ENCODE measurements at regions not wholly inside any gene's neighbourhood (a gene's known extent, or its start where the extent isn't known, plus 50 kb on each side); places are given as distances from the start of the nearest gene placed in this dataset.
"Not testable (repeated sequence)": the region's sequence is repeated elsewhere in the genome, so short reads cannot be mapped to it uniquely, and the experiment has no call there.

GRCh38 chr3:28612232-28612631 lies 263.6 kb upstream of the AZI2 start:
- DNase-seq (no peak), ATAC-seq (no peak)
- Mint-ChIP-seq H3K9me3 (ENCODE audit: low read depth) (no peaks in the 10 kb centered on the region), H3K4me3 (no peak overlapping the region), H3K4me1 (no peaks in the 10 kb centered on the region), H3K27ac (no peak overlapping the region), H3K27me3 (no peaks in the 10 kb centered on the region), H3K36me3 (ENCODE audit: low read depth) (no peaks in the 10 kb centered on the region)
- CTCF ChIA-PET: no interaction called here
- intact Hi-C loops (cut with DNase I, micrococcal nuclease): no loop called here
- POLR2A ChIA-PET: no interaction called here

- intact Hi-C loops (cut with DNase I, micrococcal nuclease): no loop called here
- no peaks in the 10 kb centered on the region for H3K36me3 Mint-ChIP-seq (ENCODE audit: low read depth)
- DNase-seq (no peak), ATAC-seq (no peak)
- H3K4me1 Mint-ChIP-seq: no peaks in the 10 kb centered on the region
- no peaks in the 10 kb centered on the region for H3K9me3 Mint-ChIP-seq (ENCODE audit: low read depth)
- no peak overlapping the region for H3K4me3 Mint-ChIP-seq
- no peak overlapping the region for H3K27ac Mint-ChIP-seq
- no peaks in the 10 kb centered on the region for H3K27me3 Mint-ChIP-seq
- CTCF ChIA-PET: no interaction called here
- POLR2A ChIA-PET: no interaction called here
Measured at GRCh38 chr3:28613511-28614106, 265.0 kb upstream of the AZI2 start.

- Mint-ChIP-seq H3K27me3 (no peaks in the 10 kb centered on the region), H3K9me3 (ENCODE audit: low read depth) (no peaks in the 10 kb centered on the region), H3K27ac (no peak overlapping the region), H3K4me1 (no peaks in the 10 kb centered on the region), H3K4me3 (no peak overlapping the region), H3K36me3 (ENCODE audit: low read depth) (no peaks in the 10 kb centered on the region)
- no peak for DNase-seq
- ChIA-PET POLR2A (no interaction called here), CTCF (interaction anchor here (0.6 kb wide), 1 partner anchor 143 kb away, joined by 3 read pairs; no protein-coding TSS in a partner anchor)
- intact Hi-C loops (cut with DNase I, micrococcal nuclease): no loop called here
- no peak for ATAC-seq
Measured at GRCh38 chr3:28615071-28615470, 266.4 kb upstream of the AZI2 start.

- H3K27ac Mint-ChIP-seq: no peak overlapping the region
- H3K4me1 Mint-ChIP-seq: no peaks in the 10 kb centered on the region
- H3K4me3 Mint-ChIP-seq: no peak overlapping the region
- DNase-seq (no peak), ATAC-seq (no peak)
- H3K9me3 Mint-ChIP-seq (ENCODE audit: low read depth): peaks cover 2% of the 10 kb centered on the region
- intact Hi-C loops (cut with DNase I, micrococcal nuclease): no loop called here
- no peaks in the 10 kb centered on the region for H3K36me3 Mint-ChIP-seq (ENCODE audit: low read depth)
- H3K27me3 Mint-ChIP-seq: no peaks in the 10 kb centered on the region
- POLR2A ChIA-PET: no interaction called here
- CTCF ChIA-PET: no interaction called here
Measured at GRCh38 chr3:28615971-28616370, 267.3 kb upstream of the AZI2 start.

GRCh38 chr3:28617821-28618220 lies 269.2 kb upstream of the AZI2 start:
- no peaks in the 10 kb centered on the region for H3K36me3 Mint-ChIP-seq (ENCODE audit: low read depth)
- DNase-seq (no peak), ATAC-seq (no peak)
- H3K4me3 Mint-ChIP-seq: no peak overlapping the region
- no peak overlapping the region for H3K27ac Mint-ChIP-seq
- ChIA-PET POLR2A (no interaction called here), CTCF (interaction anchor here (1.9 kb wide), 1 partner anchor 18 kb away, joined by 5 read pairs; no protein-coding TSS in a partner anchor)
- H3K9me3 Mint-ChIP-seq (ENCODE audit: low read depth): peaks cover 2% of the 10 kb centered on the region
- no peaks in the 10 kb centered on the region for H3K27me3 Mint-ChIP-seq
- intact Hi-C loops (cut with DNase I, micrococcal nuclease): no loop called here
- H3K4me1 Mint-ChIP-seq: no peaks in the 10 kb centered on the region

- Mint-ChIP-seq H3K4me3 (no peak overlapping the region), H3K36me3 (ENCODE audit: low read depth) (no peaks in the 10 kb centered on the region)
- POLR2A ChIA-PET: no interaction called here
Measured at GRCh38 chr3:28623106-28623505, 274.5 kb upstream of the AZI2 start.

GRCh38 chr3:28624084-28624483 lies 275.5 kb upstream of the AZI2 start:
- Mint-ChIP-seq H3K27me3 (no peaks in the 10 kb centered on the region), H3K36me3 (ENCODE audit: low read depth) (no peaks in the 10 kb centered on the region)
- POLR2A ChIA-PET: no interaction called here

More at GRCh38 chr3:28623106-28623505, 274.5 kb upstream of the AZI2 start:
- CTCF ChIA-PET: no interaction called here
- intact Hi-C loops (cut with DNase I, micrococcal nuclease): no loop called here
- H3K27ac Mint-ChIP-seq: no peak overlapping the region
- no peaks in the 10 kb centered on the region for H3K27me3 Mint-ChIP-seq
- no peak for DNase-seq
- ATAC-seq: no peak
- H3K9me3 Mint-ChIP-seq (ENCODE audit: low read depth): peaks cover 2% of the 10 kb centered on the region
- H3K4me1 Mint-ChIP-seq: no peaks in the 10 kb centered on the region

GRCh38 chr3:28627843-28628242 lies 279.2 kb upstream of the AZI2 start:
- DNase-seq; H3K4me3 Mint-ChIP-seq; ATAC-seq; H3K9me3 Mint-ChIP-seq (ENCODE audit: low read depth); H3K4me1 Mint-ChIP-seq; H3K27ac Mint-ChIP-seq; POLR2A ChIA-PET; intact Hi-C loops (cut with DNase I, micrococcal nuclease); H3K27me3 Mint-ChIP-seq; H3K36me3 Mint-ChIP-seq (ENCODE audit: low read depth); CTCF ChIA-PET: not testable (repeated sequence)

More at GRCh38 chr3:28624084-28624483, 275.5 kb upstream of the AZI2 start:
- ATAC-seq (no peak), DNase-seq (no peak)
- Mint-ChIP-seq H3K27ac (no peak overlapping the region), H3K9me3 (ENCODE audit: low read depth) (peaks cover 2% of the 10 kb centered on the region), H3K4me1 (no peaks in the 10 kb centered on the region), H3K4me3 (no peak overlapping the region)
- CTCF ChIA-PET: no interaction called here
- intact Hi-C loops (cut with DNase I, micrococcal nuclease): no loop called here

- H3K27ac Mint-ChIP-seq: no peak overlapping the region
- DNase-seq (no peak), ATAC-seq (no peak)
- H3K4me3 Mint-ChIP-seq: no peak overlapping the region
- POLR2A ChIA-PET: no interaction called here
- CTCF ChIA-PET: interaction anchor here (0.6 kb wide), 1 partner anchor 1240 kb away, joined by 3 read pairs; no protein-coding TSS in a partner anchor
- H3K27me3 Mint-ChIP-seq: no peaks in the 10 kb centered on the region
- no peaks in the 10 kb centered on the region for H3K4me1 Mint-ChIP-seq
- peaks cover 3% of the 10 kb centered on the region for H3K9me3 Mint-ChIP-seq (ENCODE audit: low read depth)
- intact Hi-C loops (cut with DNase I, micrococcal nuclease): no loop called here
- no peaks in the 10 kb centered on the region for H3K36me3 Mint-ChIP-seq (ENCODE audit: low read depth)
Measured at GRCh38 chr3:28634019-28634418, 285.4 kb upstream of the AZI2 start.

GRCh38 chr3:28637742-28638141 lies 289.1 kb upstream of the AZI2 start:
- no peaks in the 10 kb centered on the region for H3K4me1 Mint-ChIP-seq
- intact Hi-C loops (cut with DNase I, micrococcal nuclease): no loop called here
- POLR2A ChIA-PET: no interaction called here

GRCh38 chr3:28645149-28645548 lies 296.5 kb upstream of the AZI2 start:
- ChIA-PET CTCF (no interaction called here), POLR2A (no interaction called here)
- intact Hi-C loops (cut with DNase I, micrococcal nuclease): no loop called here
- ATAC-seq (no peak), DNase-seq (no peak)
- Mint-ChIP-seq H3K9me3 (ENCODE audit: low read depth) (no peaks in the 10 kb centered on the region), H3K36me3 (ENCODE audit: low read depth) (no peaks in the 10 kb centered on the region), H3K4me3 (no peak overlapping the region), H3K27me3 (peaks cover 4% of the 10 kb centered on the region), H3K4me1 (no peaks in the 10 kb centered on the region), H3K27ac (no peak overlapping the region)

More at GRCh38 chr3:28637742-28638141, 289.1 kb upstream of the AZI2 start:
- CTCF ChIA-PET: interaction anchor here (0.6 to 1.2 kb wide), 2 partner anchors 11 to 12 kb away, joined by 3 to 4 read pairs; no protein-coding TSS in a partner anchor
- ATAC-seq (no peak), DNase-seq (no peak)
- Mint-ChIP-seq H3K9me3 (ENCODE audit: low read depth) (peaks cover 3% of the 10 kb centered on the region), H3K27ac (no peak overlapping the region), H3K27me3 (no peaks in the 10 kb centered on the region), H3K36me3 (ENCODE audit: low read depth) (no peaks in the 10 kb centered on the region), H3K4me3 (no peak overlapping the region)

GRCh38 chr3:28646435-28646834 lies 297.8 kb upstream of the AZI2 start:
- intact Hi-C loops (cut with DNase I, micrococcal nuclease): no loop called here
- H3K9me3 Mint-ChIP-seq (ENCODE audit: low read depth): no peaks in the 10 kb centered on the region
- no peak for DNase-seq
- H3K4me1 Mint-ChIP-seq: no peaks in the 10 kb centered on the region
- ChIA-PET CTCF (interaction anchor here (1.2 kb wide), 1 partner anchor 21 kb away, joined by 5 read pairs; no protein-coding TSS in a partner anchor), POLR2A (no interaction called here)
- no peak for ATAC-seq
- peaks cover 4% of the 10 kb centered on the region for H3K27me3 Mint-ChIP-seq
- no peak overlapping the region for H3K4me3 Mint-ChIP-seq
- H3K36me3 Mint-ChIP-seq (ENCODE audit: low read depth): no peaks in the 10 kb centered on the region
- no peak overlapping the region for H3K27ac Mint-ChIP-seq
